HL-60 (cell line): ENCODE measurements at regions not wholly inside any gene's neighbourhood (a gene's known extent, or its start where the extent isn't known, plus 50 kb on each side); places are given as distances from the start of the nearest gene placed in this dataset.

Source experiments
- DNase-seq, 2 experiments: peaks; one replicate each; pipeline ENCODE4 v3.0.0-alpha.2; 2010 to 2020; ENCODE audit warnings: low read depth in 1 of 2, low spot score in 1 of 2
- H3K27ac ChIP-seq: fragments of 250-450 bp; sonication (Bioruptor Pico); replicated peaks from 2 replicates; pipeline ENCODE4 v1.5.1; 2020; ENCODE audit warnings: mild to moderate bottlenecking, moderate library complexity
- H3K27me3 ChIP-seq: fragments of 250-450 bp; sonication (Bioruptor Pico); 2 replicates; pipeline ENCODE4 v1.5.1; 2021; ENCODE audit warnings: mild to moderate bottlenecking, moderate library complexity; ENCODE audit not compliant: insufficient read depth, poor library complexity, severe bottlenecking
- H3K4me3 ChIP-seq: replicated peaks from 2 replicates; pipeline ENCODE4 v1.5.1; 2011; ENCODE audit warnings: mild to moderate bottlenecking, control low read depth, low read length; ENCODE audit not compliant: insufficient read depth
- GABPA ChIP-seq: IDR thresholded peaks from 2 replicates; pipeline ENCODE4 v1.6.1; 2012; ENCODE audit warnings: low read depth
- POLR2AphosphoS5 ChIP-seq: IDR thresholded peaks from 2 replicates; pipeline ENCODE4 v1.6.1; 2012; ENCODE audit warnings: low read depth
- REST ChIP-seq: IDR thresholded peaks from 2 replicates; pipeline ENCODE4 v1.6.1; 2012; ENCODE audit warnings: low read depth; ENCODE audit not compliant: insufficient replicate concordance
- SPI1 ChIP-seq: IDR thresholded peaks from 2 replicates; pipeline ENCODE4 v1.6.1; 2012; ENCODE audit warnings: low read depth, mild to moderate bottlenecking, borderline replicate concordance
- TF ChIP-seq, protein P1 (sequence below): IDR thresholded peaks from one replicate; pipeline ENCODE4 v1.5.1; 2011; ENCODE audit warnings: low read length, control low read depth, inconsistent platforms; ENCODE audit not compliant: insufficient read depth

GRCh38 chr17:62194401-62194800, 129.3 kb upstream of the MED13 start:
- TF ChIP-seq GABPA (no peak), REST (no peak), SPI1 (no peak), POLR2AphosphoS5 (no peak)
- TF ChIP-seq, protein P1, sequence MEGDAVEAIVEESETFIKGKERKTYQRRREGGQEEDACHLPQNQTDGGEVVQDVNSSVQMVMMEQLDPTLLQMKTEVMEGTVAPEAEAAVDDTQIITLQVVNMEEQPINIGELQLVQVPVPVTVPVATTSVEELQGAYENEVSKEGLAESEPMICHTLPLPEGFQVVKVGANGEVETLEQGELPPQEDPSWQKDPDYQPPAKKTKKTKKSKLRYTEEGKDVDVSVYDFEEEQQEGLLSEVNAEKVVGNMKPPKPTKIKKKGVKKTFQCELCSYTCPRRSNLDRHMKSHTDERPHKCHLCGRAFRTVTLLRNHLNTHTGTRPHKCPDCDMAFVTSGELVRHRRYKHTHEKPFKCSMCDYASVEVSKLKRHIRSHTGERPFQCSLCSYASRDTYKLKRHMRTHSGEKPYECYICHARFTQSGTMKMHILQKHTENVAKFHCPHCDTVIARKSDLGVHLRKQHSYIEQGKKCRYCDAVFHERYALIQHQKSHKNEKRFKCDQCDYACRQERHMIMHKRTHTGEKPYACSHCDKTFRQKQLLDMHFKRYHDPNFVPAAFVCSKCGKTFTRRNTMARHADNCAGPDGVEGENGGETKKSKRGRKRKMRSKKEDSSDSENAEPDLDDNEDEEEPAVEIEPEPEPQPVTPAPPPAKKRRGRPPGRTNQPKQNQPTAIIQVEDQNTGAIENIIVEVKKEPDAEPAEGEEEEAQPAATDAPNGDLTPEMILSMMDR: no peak
- no peak for DNase-seq
- Histone ChIP-seq H3K4me3 (no peak overlapping the region), H3K27ac (no peak overlapping the region), H3K27me3 (no peaks in the 10 kb centered on the region)

GRCh38 chr17:62193249-62193648, 128.2 kb upstream of the MED13 start:
- DNase-seq: no peak
- Histone ChIP-seq H3K4me3 (no peak overlapping the region), H3K27ac (no peak overlapping the region), H3K27me3 (no peaks in the 10 kb centered on the region)
- TF ChIP-seq GABPA: no peak
- TF ChIP-seq, protein P1: no peak
- no peak for TF ChIP-seq REST
- no peak for TF ChIP-seq SPI1
- no peak for TF ChIP-seq POLR2AphosphoS5

GRCh38 chr17:62191390-62192361, 126.6 kb upstream of the MED13 start:
- H3K4me3 ChIP-seq: no peak overlapping the region
- DNase-seq: no peak
- TF ChIP-seq, protein P1: no peak
- TF ChIP-seq SPI1: no peak
- no peak for TF ChIP-seq POLR2AphosphoS5
- TF ChIP-seq REST: no peak
- TF ChIP-seq GABPA: no peak
- no peak overlapping the region for H3K27ac ChIP-seq
- H3K27me3 ChIP-seq: no peaks in the 10 kb centered on the region
